ENCODE measurements at regions not wholly inside any gene's neighbourhood (a gene's known extent, or its start where the extent isn't known, plus 50 kb on each side); places are given as distances from the start of the nearest gene placed in this dataset.

- TF ChIP-seq EGR1 (IDR thresholded peaks at IDR 0.05; ENCODE audit: borderline replicate concordance in 1 of 2, low read depth in 2 of 2, low read length in 2 of 2) (no peak), CTCF (IDR thresholded peaks at IDR 0.05 in 2 of 3, conservative IDR thresholded peaks at IDR 0.05 in 1 of 3; ENCODE audit: control insufficient read depth in 2 of 3, extremely low read depth in 1 of 3, insufficient read depth in 1 of 3, low read depth in 3 of 3, low read length in 3 of 3) (peak; percentile 43 to 56 (median 45); a peak in 5 of 6 replicates), SMC3 (IDR thresholded peaks at IDR 0.05; ENCODE audit: borderline replicate concordance, low read length) (peak; percentile 48; the same call in 1 of the 2 replicates), JUND (IDR thresholded peaks at IDR 0.05; ENCODE audit: low read depth, low read length) (no peak), MEF2A (IDR thresholded peaks at IDR 0.05; ENCODE audit: insufficient read depth, low read depth, low read length) (no peak), PML (IDR thresholded peaks at IDR 0.05; ENCODE audit: low read length) (no peak), PBX3 (IDR thresholded peaks at IDR 0.05; ENCODE audit: insufficient replicate concordance, low read depth, low read length) (no peak), ZBED1 (IDR thresholded peaks at IDR 0.05; ENCODE audit: borderline replicate concordance) (no peak), NFYB (IDR thresholded peaks at IDR 0.05; ENCODE audit: insufficient read depth, low read depth, low read length) (no peak)
These were observed 761.6 kb downstream of the DSC3 start (continued) for GRCh38 chr18:30280861-30281470.

- no peak overlapping the region for H3K4me2 ChIP-seq (ENCODE audit: control insufficient read depth, insufficient read depth)
- no peak overlapping the region for H3K4me3 ChIP-seq
- ChIA-PET RAD21 (ENCODE audit: unreplicated experiment) (interaction anchor here (0.7 to 3.7 kb wide), 4 partner anchors 36 to 610 kb away, joined by 3 to 37 read pairs (median 4); no protein-coding TSS in a partner anchor), SMC1A (ENCODE audit: uncharacterized antibody, unreplicated experiment) (interaction anchor here (0.8 to 4.6 kb wide), 9 partner anchors 10 to 610 kb away, joined by 3 to 37 read pairs (median 4); no protein-coding TSS in a partner anchor), CTCF (interaction anchor here (0.6 to 7.1 kb wide), 28 partner anchors 10 to 694 kb away, joined by 3 to 74 read pairs (median 4); no protein-coding TSS in a partner anchor), POLR2A (no interaction called here)
- H3K9ac ChIP-seq (ENCODE audit: control insufficient read depth, insufficient read depth, low read length) = no peak overlapping the region
- no TSS peak for BruUV-seq (replicated peaks)
- no peaks in the 10 kb centered on the region for H3K36me3 ChIP-seq (ENCODE audit: control insufficient read depth in 2 of 2, insufficient read depth in 2 of 2, low read length in 1 of 2)
- DNase-seq (ENCODE audit: low read depth, low spot score) (no peak), FAIRE-seq (no peak), ATAC-seq (no peak)
- no peak overlapping the region for H2AFZ ChIP-seq (ENCODE audit: control insufficient read depth, low read depth, low read length)
- intact Hi-C loops (cut with micrococcal nuclease; ENCODE audit: unreplicated experiment) (loop anchor here (2.0 kb wide), 1 partner anchor 405 kb away; no protein-coding TSS in a partner anchor), in situ Hi-C loops (cut with MboI) (no loop called here)
- no peaks in the 10 kb centered on the region for H3K79me2 ChIP-seq (ENCODE audit: control insufficient read depth, insufficient read depth, low read length)
- H3K27me3 ChIP-seq (replicated peaks in 1 of 2; ENCODE audit: control insufficient read depth in 2 of 2, insufficient read depth in 2 of 2, low read length in 1 of 2) = no peaks in the 10 kb centered on the region
- TF ChIP-seq SREBF2 (IDR thresholded peaks at IDR 0.05; ENCODE audit: low read length) = no peak
- no peak for TF ChIP-seq SP1 (IDR thresholded peaks at IDR 0.05; ENCODE audit: low read depth, low read length)
- no peaks in the 10 kb centered on the region for H3K4me1 ChIP-seq (ENCODE audit: control insufficient read depth, insufficient read depth, low read length)
- no peaks in the 10 kb centered on the region for H4K20me1 ChIP-seq (ENCODE audit: control insufficient read depth, insufficient read depth)
- no peak overlapping the region for H3K27ac ChIP-seq (ENCODE audit: control insufficient read depth, insufficient read depth)
- H3K9me3 ChIP-seq (replicated peaks; ENCODE audit: control insufficient read depth, insufficient read depth, low read length) = no peaks in the 10 kb centered on the region
These were observed 762.4 kb downstream of the DSC3 start for GRCh38 chr18:30280186-30280585.
